Esophagus squamous epithelium (tissue), 5 donors: ENCODE measurements at regions not wholly inside any gene's neighbourhood (a gene's known extent, or its start where the extent isn't known, plus 50 kb on each side); places are given as distances from the start of the nearest gene placed in this dataset.
A peak's percentile ranks its signal among the peaks of the same experiment; 100 is the strongest.

Experiments used
- DNase-seq: peaks from one replicate; lab custom pipeline; 2025; lab: John Stamatoyannopoulos, UW
- H3K27ac ChIP-seq, 4 donors: fragments of 200-600 bp; sonication (generic); one replicate each; pipeline ENCODE4 v1.5.1; 2016 to 2019; ENCODE audit warnings: mild to moderate bottlenecking in 1 of 4
- H3K27me3 ChIP-seq, 4 donors: fragments of 200-600 bp; sonication (generic); 1 replicate in 3 of 4; 2 replicates in 1 of 4; pipeline versions ENCODE4 v1.5.1 to v1.6.0; 2017 to 2021; ENCODE audit warnings: antibody characterized with exemption in 1 of 4
- H3K36me3 ChIP-seq, 3 donors: fragments of 200-600 bp; sonication (generic); one replicate each; pipeline ENCODE4 v1.5.1; 2016 to 2019
- H3K4me1 ChIP-seq, 3 donors: fragments of 200-600 bp; sonication (generic); one replicate each; pipeline ENCODE4 v1.5.1; 2017 to 2019
- H3K4me3 ChIP-seq, 4 donors: fragments of 200-600 bp; sonication (generic); 1 replicate in 3 of 4; 2 replicates in 1 of 4; pipeline ENCODE4 v1.5.1; 2016 to 2019; ENCODE audit warnings: mild to moderate bottlenecking in 2 of 4, moderate library complexity in 1 of 4
- H3K9me3 ChIP-seq, 3 donors: fragments of 200-600 bp; sonication (generic); one replicate each; pipeline ENCODE4 v1.5.1; 2016 to 2019
- POLR2A ChIP-seq, 4 donors: fragments of 450-650 bp; IDR thresholded peaks; one replicate each; pipeline ENCODE4 v1.6.1; 2017; ENCODE audit warnings: antibody characterized with exemption in 4 of 4, mild to moderate bottlenecking in 4 of 4, moderate library complexity in 3 of 4
- WGBS, 2 donors: methylation state at CpG; one replicate each; pipeline ENCODE4 v1.1.5; 2018; 5-methylcytosine and 5-hydroxymethylcytosine counted together
- intact Hi-C: fragments of 100-400 bp; cut with DNase I; formaldehyde crosslinking; loops from one replicate; pipeline ENCODE4 v1.15.0; 2022
- TF ChIP-seq, protein P1 (sequence below), 6 experiments: fragments of 450-650 bp in 4 of 6; fragments of 200-600 bp in 2 of 6; sonication (generic) in 2 of 6; IDR thresholded peaks; one replicate each; pipeline ENCODE4 v1.5.1; 2016 to 2019; ENCODE audit warnings: antibody characterized with exemption in 6 of 6, mild to moderate bottlenecking in 4 of 6, moderate library complexity in 4 of 6
- donor health status: DM: yes; HTN: yes; CAD: no.

- TF ChIP-seq, protein P1, sequence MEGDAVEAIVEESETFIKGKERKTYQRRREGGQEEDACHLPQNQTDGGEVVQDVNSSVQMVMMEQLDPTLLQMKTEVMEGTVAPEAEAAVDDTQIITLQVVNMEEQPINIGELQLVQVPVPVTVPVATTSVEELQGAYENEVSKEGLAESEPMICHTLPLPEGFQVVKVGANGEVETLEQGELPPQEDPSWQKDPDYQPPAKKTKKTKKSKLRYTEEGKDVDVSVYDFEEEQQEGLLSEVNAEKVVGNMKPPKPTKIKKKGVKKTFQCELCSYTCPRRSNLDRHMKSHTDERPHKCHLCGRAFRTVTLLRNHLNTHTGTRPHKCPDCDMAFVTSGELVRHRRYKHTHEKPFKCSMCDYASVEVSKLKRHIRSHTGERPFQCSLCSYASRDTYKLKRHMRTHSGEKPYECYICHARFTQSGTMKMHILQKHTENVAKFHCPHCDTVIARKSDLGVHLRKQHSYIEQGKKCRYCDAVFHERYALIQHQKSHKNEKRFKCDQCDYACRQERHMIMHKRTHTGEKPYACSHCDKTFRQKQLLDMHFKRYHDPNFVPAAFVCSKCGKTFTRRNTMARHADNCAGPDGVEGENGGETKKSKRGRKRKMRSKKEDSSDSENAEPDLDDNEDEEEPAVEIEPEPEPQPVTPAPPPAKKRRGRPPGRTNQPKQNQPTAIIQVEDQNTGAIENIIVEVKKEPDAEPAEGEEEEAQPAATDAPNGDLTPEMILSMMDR (IDR thresholded peaks at IDR 0.05), result no peak
- no peak for TF ChIP-seq POLR2A (IDR thresholded peaks at IDR 0.05)
- H3K27ac ChIP-seq, result peak overlapping the region; percentile 73 to 79 (median 74)
- 35 to 48% methylated on average over 3 to 4 of the region's 4 CpGs for WGBS, 2 donors
- H3K4me1 ChIP-seq, result peaks cover 0 to 22% (median 0%) of the 10 kb centered on the region in 3 donors
- intact Hi-C loops, result no loop called here
- no peaks in the 10 kb centered on the region for H3K36me3 ChIP-seq
- H3K4me3 ChIP-seq, result peak overlapping the region in 1 of 4 donors; percentile 2
- no peak for DNase-seq
- peaks cover 0 to 4% (median 0%) of the 10 kb centered on the region in 3 donors for H3K9me3 ChIP-seq
- H3K27me3 ChIP-seq, result no peaks in the 10 kb centered on the region
Measured at GRCh38 chrX:46310815-46311497, 234.3 kb downstream of the ZNF674 start.

- DNase-seq, result no peak
- no peak for TF ChIP-seq POLR2A (IDR thresholded peaks at IDR 0.05)
- TF ChIP-seq, protein P1 (IDR thresholded peaks at IDR 0.05), result no peak
- intact Hi-C loops, result no loop called here
- no peak overlapping the region for H3K4me3 ChIP-seq
- H3K36me3 ChIP-seq, result no peaks in the 10 kb centered on the region
- H3K27me3 ChIP-seq, result no peaks in the 10 kb centered on the region
- WGBS, 2 donors, result 16 to 37% methylated on average over 3 of the region's 3 CpGs
- peaks cover 0 to 22% (median 0%) of the 10 kb centered on the region in 3 donors for H3K4me1 ChIP-seq
- H3K9me3 ChIP-seq, result peaks cover 0 to 9% (median 0%) of the 10 kb centered on the region in 3 donors
- H3K27ac ChIP-seq, result peak overlapping the region in 3 of 4 donors; percentile 25 to 42 (median 25)
Measured at GRCh38 chrX:46308110-46308509, 237.1 kb downstream of the ZNF674 start.

- Histone ChIP-seq H3K36me3 (no peaks in the 10 kb centered on the region), H3K27ac (no peak overlapping the region), H3K4me1 (peaks cover 0 to 8% (median 0%) of the 10 kb centered on the region in 3 donors), H3K4me3 (no peak overlapping the region), H3K9me3 (peaks cover 0 to 9% (median 0%) of the 10 kb centered on the region in 3 donors), H3K27me3 (no peaks in the 10 kb centered on the region)
- TF ChIP-seq, protein P1 (IDR thresholded peaks at IDR 0.05), result no peak
- TF ChIP-seq POLR2A (IDR thresholded peaks at IDR 0.05), result no peak
- intact Hi-C loops, result no loop called here
- DNase-seq, result no peak
- 64 to 78% methylated on average over 3 of the region's 3 CpGs for WGBS, 2 donors
Measured at GRCh38 chrX:46306103-46306502, 239.1 kb downstream of the ZNF674 start.

GRCh38 chrX:46305431-46305830 is 239.8 kb downstream of the ZNF674 start:
- Histone ChIP-seq H3K27me3 (no peaks in the 10 kb centered on the region), H3K4me1 (peaks cover 0 to 6% (median 0%) of the 10 kb centered on the region in 3 donors), H3K27ac (no peak overlapping the region), H3K36me3 (no peaks in the 10 kb centered on the region), H3K9me3 (peaks cover 0 to 9% (median 0%) of the 10 kb centered on the region in 3 donors), H3K4me3 (no peak overlapping the region)
- no peak for TF ChIP-seq POLR2A (IDR thresholded peaks at IDR 0.05)
- TF ChIP-seq, protein P1 (IDR thresholded peaks at IDR 0.05), result no peak
- no peak for DNase-seq
- WGBS, 2 donors, result 69 to 78% methylated on average over 2 of the region's 2 CpGs
- intact Hi-C loops, result no loop called here

DNA sequence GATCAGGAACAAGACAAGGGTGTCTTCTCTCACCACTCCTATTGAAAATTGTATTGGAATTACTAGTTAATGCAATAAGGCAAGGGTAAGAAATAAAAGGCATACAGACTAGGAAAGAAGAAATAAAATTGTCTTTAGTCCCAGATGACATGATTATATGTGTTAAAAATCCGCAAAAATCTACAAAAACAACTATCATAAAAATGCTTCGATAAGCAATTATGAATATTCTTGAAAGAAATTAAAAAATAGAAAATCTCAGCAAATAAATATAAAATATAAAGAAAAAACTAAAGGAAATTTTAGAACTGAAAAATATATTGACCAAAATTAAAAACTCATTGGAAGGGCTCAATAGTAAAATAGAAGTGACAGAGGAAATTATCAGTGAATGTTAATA is 243.3 kb downstream of the ZNF674 start:
- intact Hi-C loops, result no loop called here
- TF ChIP-seq, protein P1 (IDR thresholded peaks at IDR 0.05), result no peak
- no peak for TF ChIP-seq POLR2A (IDR thresholded peaks at IDR 0.05)
- peaks cover 0 to 9% (median 0%) of the 10 kb centered on the region in 3 donors for H3K9me3 ChIP-seq
- H3K27me3 ChIP-seq, result no peaks in the 10 kb centered on the region
- WGBS, 2 donors, result 69 to 96% methylated on average over 2 of the region's 2 CpGs
- no peak overlapping the region for H3K4me3 ChIP-seq
- DNase-seq, result no peak
- H3K36me3 ChIP-seq, result no peaks in the 10 kb centered on the region
- no peak overlapping the region for H3K27ac ChIP-seq
- H3K4me1 ChIP-seq, result no peaks in the 10 kb centered on the region
